ENCODE measurements at regions not wholly inside any gene's neighbourhood (a gene's known extent, or its start where the extent isn't known, plus 50 kb on each side); places are given as distances from the start of the nearest gene placed in this dataset.
A peak's percentile ranks its signal among the peaks of the same experiment; 100 is the strongest.

- intact Hi-C loops (cut with DNase I; ENCODE audit: low total_unique reads): no loop called here
- no peaks in the 10 kb centered on the region for H3K36me3 ChIP-seq
- TF ChIP-seq POLR2A (IDR thresholded peaks at IDR 0.05): no peak
- TF ChIP-seq CTCF (IDR thresholded peaks at IDR 0.05): no peak
- no peak for TF ChIP-seq POLR2AphosphoS5 (IDR thresholded peaks at IDR 0.05)
- no peak for TF ChIP-seq EP300 (IDR thresholded peaks at IDR 0.05)
- H3K27ac ChIP-seq: no peak overlapping the region
- H3K9me3 ChIP-seq: peaks cover 0 to 11% (median 2%) of the 10 kb centered on the region in 4 donors
- DNase-seq: no peak
- no peak overlapping the region for H3K4me3 ChIP-seq
- no peaks in the 10 kb centered on the region for H3K4me1 ChIP-seq
- 76 to 87% (median 80%) methylated on average over 1 of the region's 1 CpG for WGBS, 5 donors
- no peaks in the 10 kb centered on the region for H3K27me3 ChIP-seq
Measured at GRCh38 chr13:84187626-84188025, 305.4 kb upstream of the SLITRK1 start.

GRCh38 chr13:84139561-84140158 is 257.4 kb upstream of the SLITRK1 start:
- Histone ChIP-seq H3K27ac (no peak overlapping the region), H3K9me3 (no peaks in the 10 kb centered on the region), H3K36me3 (no peaks in the 10 kb centered on the region), H3K27me3 (no peaks in the 10 kb centered on the region), H3K4me1 (no peaks in the 10 kb centered on the region), H3K4me3 (no peak overlapping the region)
- TF ChIP-seq POLR2AphosphoS5 (IDR thresholded peaks at IDR 0.05): no peak
- no peak for TF ChIP-seq POLR2A (IDR thresholded peaks at IDR 0.05)
- TF ChIP-seq EP300 (IDR thresholded peaks at IDR 0.05): no peak
- no peak for TF ChIP-seq CTCF (IDR thresholded peaks at IDR 0.05)
- 88 to 96% (median 92%) methylated on average over 2 of the region's 2 CpGs for WGBS, 5 donors
- intact Hi-C loops (cut with DNase I; ENCODE audit: low total_unique reads): no loop called here
- DNase-seq: no peak

- peak in 1 of 2 donors; percentile 50 for DNase-seq
- intact Hi-C loops (cut with DNase I; ENCODE audit: low total_unique reads): no loop called here
- H3K9me3 ChIP-seq: no peaks in the 10 kb centered on the region
- TF ChIP-seq POLR2AphosphoS5 (IDR thresholded peaks at IDR 0.05) (no peak), CTCF (IDR thresholded peaks at IDR 0.05) (no peak), EP300 (IDR thresholded peaks at IDR 0.05) (no peak), POLR2A (IDR thresholded peaks at IDR 0.05) (no peak)
- WGBS, 5 donors: 28 to 72% (median 60%) methylated on average over 2 of the region's 2 CpGs
- H3K36me3 ChIP-seq: no peaks in the 10 kb centered on the region
- H3K27ac ChIP-seq: no peak overlapping the region
- H3K4me3 ChIP-seq: no peak overlapping the region
- H3K4me1 ChIP-seq: no peaks in the 10 kb centered on the region
- H3K27me3 ChIP-seq: no peaks in the 10 kb centered on the region
Measured at GRCh38 chr13:84137292-84137691, 255.0 kb upstream of the SLITRK1 start.

GRCh38 chr13:84136582-84136981 is 254.3 kb upstream of the SLITRK1 start:
- no peaks in the 10 kb centered on the region for H3K27me3 ChIP-seq
- no peak overlapping the region for H3K4me3 ChIP-seq
- H3K4me1 ChIP-seq: no peaks in the 10 kb centered on the region
- WGBS, 5 donors: 50 to 61% (median 55%) methylated on average over 1 of the region's 1 CpG
- no peak for TF ChIP-seq CTCF (IDR thresholded peaks at IDR 0.05)
- no peak for TF ChIP-seq EP300 (IDR thresholded peaks at IDR 0.05)
- TF ChIP-seq POLR2A (IDR thresholded peaks at IDR 0.05): no peak
- TF ChIP-seq POLR2AphosphoS5 (IDR thresholded peaks at IDR 0.05): no peak
- no peaks in the 10 kb centered on the region for H3K36me3 ChIP-seq
- peak overlapping the region in 1 of 5 donors; percentile 7 for H3K27ac ChIP-seq
- DNase-seq: no peak
- intact Hi-C loops (cut with DNase I; ENCODE audit: low total_unique reads): no loop called here
- H3K9me3 ChIP-seq: no peaks in the 10 kb centered on the region

All from stomach (tissue), 8 donors.